ENCODE measurements at regions not wholly inside any gene's neighbourhood (a gene's known extent, or its start where the extent isn't known, plus 50 kb on each side); places are given as distances from the start of the nearest gene placed in this dataset.
A peak's percentile ranks its signal among the peaks of the same experiment; 100 is the strongest.
"Not testable (repeated sequence)": the region's sequence is repeated elsewhere in the genome, so short reads cannot be mapped to it uniquely, and the experiment has no call there.

DNA sequence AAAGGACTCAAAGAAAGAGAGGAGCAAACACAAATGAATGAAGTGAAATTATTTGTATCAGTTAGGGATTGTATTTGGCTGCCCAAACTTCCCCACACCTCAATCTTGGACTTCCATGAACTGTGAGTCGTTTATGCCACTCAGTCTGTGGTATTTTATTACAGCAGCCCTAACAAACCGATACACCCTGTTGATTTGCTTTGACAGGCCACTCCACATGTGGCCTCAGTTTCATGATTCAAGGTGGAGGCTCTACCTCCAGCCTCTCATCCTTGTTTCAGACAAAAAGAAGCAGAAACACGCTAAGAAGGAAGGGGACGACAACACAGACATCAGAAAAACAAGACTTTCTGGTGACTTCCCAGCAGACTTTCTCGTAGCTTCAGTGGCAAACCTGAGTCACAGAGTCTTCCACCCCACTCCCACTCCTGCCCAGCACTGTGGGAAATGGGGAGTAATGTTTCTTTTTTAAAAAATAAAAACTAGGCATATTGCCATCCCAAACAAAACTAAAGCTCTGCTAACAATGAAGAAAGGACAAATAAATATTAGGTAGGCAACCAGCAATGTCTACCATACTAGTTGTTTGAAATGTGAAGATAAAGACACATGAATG lies 52.2 kb upstream of the ABCA1 start:
- DNase-seq, result no peak

DNA sequence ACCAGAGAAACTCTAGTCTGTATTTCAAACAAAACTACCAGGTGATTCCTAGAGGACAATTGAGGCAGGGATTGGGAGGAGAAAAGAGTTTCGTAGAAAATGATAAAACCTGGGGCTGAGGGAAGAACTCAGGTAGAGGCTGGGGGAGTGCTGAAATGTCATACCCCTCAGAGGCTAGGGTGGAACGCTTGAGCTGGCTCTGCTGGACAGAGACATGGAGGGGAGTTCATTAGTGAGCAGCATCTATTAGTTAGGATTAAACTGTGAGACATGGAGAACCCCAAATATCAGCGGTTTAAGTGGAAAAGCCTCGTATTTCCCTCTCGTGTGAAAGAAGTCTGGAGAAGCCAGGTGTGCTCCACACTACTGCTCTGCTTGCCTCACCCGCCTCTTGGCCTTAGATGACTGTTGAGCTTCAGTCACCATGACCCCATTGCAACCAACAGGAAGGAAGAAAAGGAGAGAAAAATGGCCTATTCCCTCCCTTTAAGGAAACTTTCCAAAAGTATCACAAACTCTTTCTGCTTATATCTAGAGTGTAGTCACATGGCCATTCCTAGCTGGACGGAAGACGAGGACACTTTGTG lies 53.7 kb upstream of the ABCA1 start:
- no peak for DNase-seq

DNA sequence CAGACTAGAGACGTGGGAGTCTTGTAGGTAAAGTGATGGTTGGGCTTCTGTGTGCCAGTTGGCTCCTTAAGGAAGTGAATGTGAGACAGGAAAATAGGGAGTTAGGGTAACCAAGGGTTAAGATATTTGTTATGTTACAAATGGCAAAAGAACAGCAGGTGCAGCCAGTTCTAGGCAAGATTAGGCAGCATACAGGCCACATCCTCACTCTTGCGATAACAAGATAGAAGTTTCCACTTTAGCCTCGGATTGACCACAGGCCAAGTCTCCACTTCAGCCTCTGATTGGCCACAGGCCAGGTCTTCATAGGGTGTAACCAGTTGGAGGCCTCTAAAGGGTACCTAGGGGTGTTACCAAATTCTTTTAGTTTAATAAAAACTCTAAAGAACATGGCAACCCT lies 54.6 kb upstream of the ABCA1 start:
- no peak for DNase-seq

DNA sequence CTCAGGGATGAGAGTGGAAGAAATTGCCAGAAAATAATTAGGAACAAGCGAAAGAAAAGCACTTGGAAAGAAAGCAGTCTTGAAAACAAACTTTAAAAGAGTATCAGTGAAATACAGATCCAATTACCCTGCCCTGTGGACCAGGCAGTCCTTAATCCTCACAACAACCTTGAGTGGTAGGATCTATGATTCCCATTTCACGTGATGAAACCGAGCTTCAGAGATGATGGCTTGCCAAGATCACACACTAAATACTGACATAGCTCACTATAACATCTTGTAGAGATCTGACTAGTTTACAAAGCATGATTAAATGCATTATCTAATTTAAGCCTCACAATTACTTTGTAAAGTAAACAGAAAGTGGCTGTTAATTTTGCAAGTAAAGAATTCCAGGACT lies 55.5 kb upstream of the ABCA1 start:
- peak in 1 of 58 donors; percentile 10 for DNase-seq

DNA sequence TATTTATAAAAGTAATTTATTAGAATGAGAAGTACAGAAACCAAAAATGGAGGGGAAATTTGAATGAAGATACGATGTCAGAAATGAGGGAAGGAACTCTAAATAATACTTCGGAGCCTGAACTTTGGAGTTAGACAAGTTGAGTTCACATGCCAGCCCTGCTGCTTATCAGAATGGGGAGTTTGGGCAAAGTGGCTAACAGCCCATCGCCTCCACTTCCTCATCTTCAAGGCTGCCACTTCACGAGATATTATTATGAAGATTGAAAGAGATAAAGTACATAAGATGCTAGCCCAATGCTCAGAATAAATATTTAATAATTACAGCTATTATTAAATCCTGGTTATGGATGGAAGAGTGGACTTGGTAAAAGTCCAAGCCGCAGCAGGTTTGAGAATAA lies 56.2 kb upstream of the ABCA1 start:
- no peak for DNase-seq

DNA sequence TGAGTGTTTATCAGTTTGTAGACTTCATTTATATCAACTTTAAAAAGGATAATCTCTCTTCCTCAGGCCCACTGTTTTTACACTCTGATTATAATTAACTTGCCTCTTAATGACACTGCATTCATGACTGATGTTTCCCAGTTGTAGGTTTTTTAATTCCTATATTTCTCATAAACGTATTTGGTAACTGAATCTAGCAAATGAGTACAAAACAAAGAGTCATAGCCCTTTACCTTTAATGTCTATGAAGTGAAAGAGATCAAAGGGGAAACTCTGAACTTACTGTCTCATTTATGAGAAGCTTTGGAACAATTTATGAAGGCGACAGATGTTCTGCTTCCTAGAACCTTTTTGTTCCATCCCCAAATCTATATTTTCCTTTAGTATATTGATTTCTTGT lies 56.6 kb upstream of the ABCA1 start:
- no peak for DNase-seq

DNA sequence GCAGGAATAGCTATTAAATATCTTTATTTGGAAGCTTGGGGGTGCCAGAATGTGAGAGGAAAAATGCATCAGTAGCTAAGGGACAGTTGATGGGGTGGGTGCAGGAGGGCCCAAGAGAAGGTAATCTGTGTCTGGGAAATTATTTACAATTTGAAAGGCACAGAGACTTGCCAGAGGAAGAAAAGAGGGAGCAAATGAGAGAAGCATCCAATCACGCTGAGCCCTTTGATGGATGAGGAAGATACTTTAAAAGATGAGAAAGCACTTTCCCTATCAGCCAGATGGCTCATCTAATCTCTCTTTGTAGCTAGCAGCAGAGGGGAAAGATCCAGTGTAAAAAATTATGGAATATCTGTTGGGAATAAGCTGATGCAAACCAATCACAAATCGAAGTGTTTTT lies 57.0 kb upstream of the ABCA1 start:
- DNase-seq, result no peak

DNA sequence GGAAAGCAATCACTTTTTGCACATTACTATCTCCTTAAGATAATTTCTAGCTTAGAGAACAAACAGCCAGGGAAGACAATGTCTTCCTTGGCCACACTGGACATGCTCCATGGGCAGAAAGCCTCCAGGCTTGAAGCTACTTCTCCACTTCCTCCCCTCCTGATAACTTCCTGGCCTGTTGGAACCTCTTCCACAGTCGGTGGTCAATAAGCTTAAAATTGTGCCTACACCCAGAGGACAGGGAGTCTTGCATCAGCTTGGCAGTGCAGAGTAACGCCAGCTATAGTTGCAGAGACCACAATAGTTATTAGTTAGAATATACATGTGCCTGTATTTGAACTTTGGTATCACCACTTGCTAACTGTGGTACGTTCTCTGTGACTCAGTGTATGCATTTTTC lies 58.1 kb upstream of the ABCA1 start:
- no peak for DNase-seq

DNA sequence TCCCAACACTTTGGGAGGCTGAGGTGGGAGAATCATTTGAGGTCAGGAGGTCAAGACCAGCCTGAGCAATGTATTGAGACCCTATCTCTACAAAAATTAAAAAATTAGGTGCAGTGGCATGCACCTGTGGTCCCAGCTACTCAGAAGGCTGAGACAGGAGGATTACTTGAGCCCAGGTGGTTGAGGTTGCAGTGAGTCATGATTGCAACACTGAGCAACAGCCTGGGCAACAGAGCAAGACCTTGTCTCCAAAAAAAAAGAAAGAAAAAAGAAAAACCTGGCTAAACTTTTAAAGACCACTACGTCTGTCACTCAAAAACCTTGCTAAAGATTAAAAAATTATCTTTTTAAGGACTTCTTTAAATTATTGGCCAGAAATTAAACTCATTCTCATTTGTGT lies 59.8 kb upstream of the ABCA1 start:
- DNase-seq, result no peak

DNA sequence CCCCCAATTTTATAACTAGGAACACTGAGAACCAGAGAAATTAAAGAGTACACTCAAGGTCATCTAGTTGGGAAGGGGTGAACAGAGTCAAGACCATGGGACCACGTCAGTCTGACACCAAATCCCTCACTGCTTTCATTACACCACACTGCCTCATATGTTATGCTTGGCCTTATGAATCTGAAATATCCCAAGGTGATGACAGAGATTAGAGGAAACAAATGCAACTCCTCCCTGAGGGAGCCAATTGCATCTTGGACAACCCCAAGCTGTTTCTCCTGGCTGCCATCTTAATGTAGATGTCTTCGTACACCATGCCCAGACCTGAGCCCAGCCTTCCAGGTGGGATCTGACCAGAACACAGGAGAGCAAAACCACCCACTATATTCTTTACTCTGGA lies 60.6 kb upstream of the ABCA1 start:
- DNase-seq, result no peak

DNA sequence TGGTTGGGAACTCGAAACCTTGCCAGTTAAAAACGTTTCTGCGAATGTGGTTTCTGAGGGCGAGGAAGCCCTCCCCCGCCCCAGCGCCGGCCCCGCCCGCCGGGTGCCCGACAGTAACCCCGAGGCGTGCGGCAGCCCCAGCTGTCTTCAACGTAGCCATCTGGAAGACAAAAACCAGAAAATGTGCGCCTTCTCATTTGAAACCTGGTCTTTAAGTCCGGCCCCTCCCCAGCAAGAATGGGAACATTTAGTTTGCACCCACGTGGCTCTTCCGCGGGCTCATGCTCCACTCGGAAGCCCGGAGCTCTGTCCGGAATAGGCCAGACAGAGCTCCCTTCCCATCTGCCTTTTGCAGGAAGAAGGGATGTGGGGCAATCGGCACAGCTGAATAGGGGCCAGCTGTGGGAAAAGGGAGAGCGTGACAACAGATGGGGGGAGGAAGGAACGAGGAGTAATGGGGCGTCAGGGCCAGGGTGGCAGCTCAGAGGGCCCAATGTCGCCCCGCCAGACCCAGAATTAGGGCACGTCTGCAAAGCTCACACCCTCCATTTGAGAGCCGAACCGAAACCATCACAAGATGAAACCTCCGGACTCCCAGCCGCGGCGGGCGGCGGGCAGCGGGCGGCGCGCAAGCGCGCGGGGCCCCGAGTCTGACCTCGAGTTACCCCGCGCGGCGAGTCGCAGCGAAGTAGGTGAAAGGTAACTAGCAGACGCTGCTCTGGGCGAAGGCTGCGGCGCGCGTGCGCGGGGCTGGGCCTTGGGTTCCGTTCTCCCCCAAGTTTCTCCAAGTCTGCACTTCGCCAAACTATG lies 63.4 kb upstream of the ABCA1 start:
- DNase-seq, result peak; percentile 31 to 87 (median 76)

DNA sequence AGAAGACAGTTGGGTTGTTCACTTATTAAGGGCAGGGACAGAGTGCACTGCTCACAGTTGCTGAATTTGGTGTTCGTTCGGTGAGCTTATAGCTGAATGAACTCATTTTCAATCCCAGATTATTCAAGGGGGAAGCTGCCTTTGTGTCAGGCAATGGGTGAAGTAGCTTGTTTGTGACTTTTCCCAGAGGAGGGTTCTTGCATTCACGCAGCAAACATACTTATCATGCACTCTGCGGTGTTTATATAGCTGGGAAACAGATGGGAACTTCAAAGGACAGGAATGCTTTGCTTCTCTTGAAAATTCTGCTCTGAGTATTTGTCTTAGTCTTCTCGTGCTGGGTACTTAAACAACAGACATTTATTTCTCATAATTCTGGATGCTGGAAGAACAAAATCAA lies 64.7 kb upstream of the ABCA1 start:
- DNase-seq, result no peak

DNA sequence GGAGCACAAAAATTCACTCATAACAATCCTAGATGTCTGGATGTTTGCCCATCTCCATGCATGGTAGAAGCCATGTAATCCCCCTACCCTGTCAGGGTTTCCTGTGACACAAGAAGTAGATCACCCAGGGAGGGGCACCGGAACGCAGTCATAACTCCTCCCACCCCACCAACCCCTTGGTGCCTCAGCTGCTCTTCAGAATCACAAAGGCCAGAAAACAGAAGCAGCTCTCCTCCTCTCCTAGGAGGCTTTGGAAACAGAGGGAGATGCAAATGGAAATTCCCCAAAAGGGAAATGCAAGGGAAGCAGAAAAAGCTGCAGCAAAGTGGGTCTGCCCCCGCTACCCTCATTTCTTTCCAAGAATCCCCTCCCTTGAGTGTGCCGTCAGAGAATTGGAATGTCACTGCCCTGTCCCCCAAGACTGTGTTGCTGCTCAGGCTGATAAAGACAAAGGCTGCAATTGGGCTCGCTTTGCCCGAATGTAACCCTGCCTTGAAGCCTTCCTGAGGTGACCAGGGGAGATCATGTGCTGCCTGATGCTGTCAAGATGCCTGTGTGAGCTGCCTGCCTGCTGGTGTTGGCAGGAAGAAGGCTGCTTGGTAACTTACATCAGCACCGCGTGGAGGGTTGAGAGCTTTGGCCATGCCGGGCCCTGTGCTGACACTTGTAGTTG lies 65.5 kb upstream of the ABCA1 start:
- peak in 49 of 58 donors; percentile 5 to 83 (median 45) for DNase-seq

DNA sequence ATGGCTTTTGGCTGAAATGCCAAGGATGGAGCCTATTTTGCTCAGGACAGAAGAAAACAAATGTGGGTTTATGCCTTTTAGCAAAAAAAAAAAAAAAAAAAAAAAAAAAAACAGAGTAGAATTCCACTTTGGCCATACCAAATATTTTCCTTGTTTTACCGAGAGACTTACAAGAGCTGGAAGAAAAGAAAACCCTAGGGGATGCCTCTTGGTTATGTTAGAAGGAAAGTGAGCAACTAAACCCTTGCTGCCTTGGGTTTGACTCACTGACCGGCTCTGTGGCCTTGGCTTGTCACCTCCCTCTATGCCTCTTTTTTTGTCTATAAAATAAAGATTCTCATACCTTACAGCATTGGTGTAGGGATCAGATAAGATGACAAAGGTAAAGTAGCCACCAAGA lies 69.6 kb upstream of the ABCA1 start:
- no peak for DNase-seq

DNA sequence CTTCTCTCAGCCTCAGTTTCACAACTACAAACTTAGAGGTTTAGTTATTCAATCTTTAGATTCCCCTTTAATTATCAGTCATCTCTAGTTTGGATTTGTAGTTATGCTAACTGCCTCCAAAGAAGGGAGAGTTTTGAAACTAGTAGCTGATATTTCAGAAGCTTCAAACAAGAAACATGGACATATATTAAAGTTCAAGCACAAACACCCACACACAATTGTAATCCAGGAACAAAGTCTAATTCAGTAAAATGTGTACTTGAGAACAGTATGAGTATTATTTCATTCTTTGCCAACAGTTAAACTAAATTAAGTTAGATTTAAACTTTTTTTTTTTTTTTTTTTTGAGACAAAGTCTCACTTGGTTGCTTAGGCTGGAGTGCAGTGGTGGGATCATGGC lies 71.2 kb upstream of the ABCA1 start:
- no peak for DNase-seq

DNA sequence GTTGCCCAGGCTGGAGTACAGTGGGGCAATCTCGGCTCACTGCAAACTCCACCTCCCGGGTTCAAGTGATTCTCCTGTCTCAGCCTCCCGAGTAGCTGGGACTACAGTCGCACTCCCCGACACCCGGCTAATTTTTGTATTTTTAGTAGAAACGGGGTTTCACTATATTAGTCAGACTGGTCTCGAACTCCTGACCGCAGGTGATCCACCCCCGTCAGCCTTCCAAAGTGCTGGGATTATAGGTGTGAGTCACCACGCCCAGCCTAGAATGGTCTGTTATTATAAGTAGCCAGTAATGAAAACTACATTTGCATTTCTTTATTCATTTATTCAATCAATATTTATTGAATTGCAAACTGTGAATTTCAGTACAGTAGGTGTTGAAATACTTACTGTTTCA lies 72.6 kb upstream of the ABCA1 start:
- not testable (repeated sequence) for DNase-seq

DNA sequence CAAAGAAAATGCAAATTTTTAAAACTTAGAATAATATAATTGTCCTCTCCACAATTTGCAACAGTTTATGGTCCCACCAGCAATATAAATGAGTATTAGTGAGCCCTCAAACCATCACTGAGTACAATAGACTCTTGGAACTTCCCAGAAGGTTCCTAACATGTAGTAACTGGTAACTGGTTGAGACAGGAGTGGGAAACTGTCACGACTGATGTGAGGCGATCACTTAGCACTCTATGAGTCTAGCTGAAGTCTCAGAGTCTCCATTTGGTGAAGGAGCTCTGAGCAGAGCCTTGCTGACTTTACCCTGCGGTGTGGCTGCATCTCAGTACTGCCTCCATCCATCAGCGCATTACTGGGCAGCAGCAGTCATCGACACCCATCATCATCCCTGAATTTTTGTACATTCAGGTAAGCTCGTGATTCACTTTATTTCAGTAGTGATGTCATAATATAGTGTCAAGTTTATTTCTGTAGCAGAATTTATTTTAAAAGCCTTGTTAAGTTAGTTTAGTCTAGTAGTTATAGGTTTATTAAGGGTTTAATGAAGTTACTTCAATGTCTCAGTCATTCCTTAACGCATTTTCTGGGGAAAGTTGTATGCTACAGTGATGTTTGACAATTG lies 76.6 kb upstream of the ABCA1 start:
- DNase-seq, result no peak

DNA sequence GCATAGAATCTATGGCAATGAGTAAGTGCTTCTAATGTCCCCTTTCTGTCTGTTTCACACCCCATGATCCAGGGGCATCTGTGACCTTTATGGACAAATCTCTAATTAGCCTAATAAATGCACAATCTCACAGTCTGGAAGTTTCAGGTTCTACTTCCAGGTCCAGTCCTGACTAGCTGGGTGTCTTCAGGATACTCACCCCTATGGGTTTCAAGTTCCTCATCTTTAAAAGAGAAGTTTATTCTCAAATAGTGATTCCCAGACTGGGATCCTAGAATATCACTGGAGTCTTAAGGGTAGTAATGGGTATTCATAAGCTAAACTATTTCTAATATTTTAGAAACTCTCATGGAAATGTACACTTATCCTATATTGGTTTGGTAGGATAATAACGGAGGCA lies 77.2 kb upstream of the ABCA1 start:
- no peak for DNase-seq

DNA sequence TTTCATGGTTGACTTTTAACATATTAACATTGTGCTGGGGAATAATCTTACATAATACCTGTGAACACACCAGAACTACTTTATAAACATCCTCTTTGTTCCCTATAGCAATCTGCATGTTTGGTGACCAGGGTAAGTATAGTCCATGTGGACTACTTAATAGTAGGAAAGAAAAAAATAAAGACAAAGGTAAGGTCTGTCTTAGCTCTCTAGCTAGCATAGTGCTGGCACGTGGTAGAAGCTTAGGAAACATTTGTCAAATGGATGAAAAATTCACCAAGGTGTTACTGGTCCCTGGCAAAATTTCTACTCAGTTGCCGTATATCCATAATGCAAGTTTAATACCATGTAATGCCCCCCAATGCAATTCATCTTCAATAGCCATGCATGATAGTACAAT lies 78.6 kb upstream of the ABCA1 start:
- no peak for DNase-seq

DNA sequence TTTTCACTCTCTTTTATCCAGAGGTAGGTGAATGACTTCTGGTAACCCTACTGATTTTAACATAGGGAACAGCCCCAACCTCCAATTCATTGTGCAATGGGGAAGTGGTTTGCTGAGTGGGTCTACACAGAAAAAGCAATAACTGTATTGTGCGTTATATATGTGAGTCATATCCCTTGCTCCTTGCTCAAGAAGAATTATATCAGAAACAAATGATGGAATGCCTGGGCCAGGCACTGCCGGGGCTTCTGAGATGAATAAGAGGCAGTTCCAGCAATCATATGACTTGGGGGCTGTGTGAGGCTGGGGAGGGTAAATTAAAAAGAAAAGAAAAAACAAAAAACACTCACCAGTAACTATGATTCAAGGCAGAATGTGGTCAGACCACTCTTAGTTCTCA lies 79.2 kb upstream of the ABCA1 start:
- peak in 1 of 58 donors; percentile 4 for DNase-seq

DNA sequence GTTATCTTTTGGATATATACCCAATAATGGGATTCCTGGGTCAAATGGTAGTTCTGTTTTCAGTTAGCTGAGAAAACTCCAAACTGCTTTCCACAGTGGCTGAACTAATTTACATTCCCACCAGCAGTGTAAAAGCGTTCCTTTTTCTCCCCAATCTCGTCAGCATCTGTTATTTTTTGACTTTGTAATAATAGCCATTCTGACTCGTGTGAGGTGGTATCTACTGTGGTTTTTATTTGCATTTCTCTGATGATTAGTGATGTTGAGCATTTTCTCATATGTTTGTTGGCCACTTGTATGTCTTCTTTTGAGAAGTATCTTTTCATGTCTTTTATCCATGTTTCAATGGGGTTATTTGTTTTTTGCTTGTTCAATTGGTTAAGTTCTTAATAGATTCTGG lies 82.1 kb upstream of the ABCA1 start:
- DNase-seq, result not testable (repeated sequence)

DNA sequence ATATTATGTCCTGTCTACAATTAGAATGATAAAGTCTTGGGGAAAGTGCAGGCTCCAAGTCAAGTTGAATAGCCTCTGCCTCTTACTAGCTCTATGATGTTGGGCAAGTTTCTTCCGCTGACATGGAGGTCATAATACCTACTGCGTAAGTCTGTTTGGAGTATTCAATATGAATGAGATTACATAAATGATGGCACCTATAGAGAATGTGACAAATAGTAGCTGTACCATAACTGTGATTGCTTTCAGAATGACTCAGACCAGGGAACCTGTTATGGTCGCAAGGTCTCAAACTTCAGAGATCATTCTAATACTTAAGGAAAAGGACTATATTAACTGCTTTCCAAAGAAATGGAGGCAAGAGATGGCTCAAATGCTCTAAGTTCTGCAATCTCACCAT lies 94.0 kb upstream of the ABCA1 start:
- no peak for DNase-seq
